ENCODE measurements at regions not wholly inside any gene's neighbourhood (a gene's known extent, or its start where the extent isn't known, plus 50 kb on each side); places are given as distances from the start of the nearest gene placed in this dataset.

GRCh38 chr5:33315189-33315588, 125.6 kb upstream of the TARS1 start:
- Histone ChIP-seq H3K36me3 (no peaks in the 10 kb centered on the region), H3K27me3 (no peaks in the 10 kb centered on the region), H3K4me3 (no peak overlapping the region), H3K9me3 (no peaks in the 10 kb centered on the region), H3K4me1 (no peaks in the 10 kb centered on the region), H3K27ac (no peak overlapping the region)
- no peak for DNase-seq
- intact Hi-C loops (cut with DNase I; ENCODE audit: low total_unique reads) = no loop called here
- 64 to 78% (median 73%) methylated on average over 1 of the region's 1 CpG for WGBS, 5 donors
- TF ChIP-seq CTCF (IDR thresholded peaks at IDR 0.05) (no peak), POLR2A (IDR thresholded peaks at IDR 0.05) (no peak), EP300 (IDR thresholded peaks at IDR 0.05) (no peak), POLR2AphosphoS5 (IDR thresholded peaks at IDR 0.05) (no peak)

- no peaks in the 10 kb centered on the region for H3K36me3 ChIP-seq
- no peak overlapping the region for H3K27ac ChIP-seq
- no peaks in the 10 kb centered on the region for H3K4me1 ChIP-seq
- no peaks in the 10 kb centered on the region for H3K27me3 ChIP-seq
- H3K4me3 ChIP-seq = no peak overlapping the region
- no peaks in the 10 kb centered on the region for H3K9me3 ChIP-seq
- DNase-seq = no peak
- 53 to 86% (median 61%) methylated on average over 1 of the region's 1 CpG for WGBS, 5 donors
- intact Hi-C loops (cut with DNase I; ENCODE audit: low total_unique reads) = no loop called here
- TF ChIP-seq EP300 (IDR thresholded peaks at IDR 0.05) = no peak
- TF ChIP-seq CTCF (IDR thresholded peaks at IDR 0.05) = no peak
- TF ChIP-seq POLR2AphosphoS5 (IDR thresholded peaks at IDR 0.05) = no peak
- no peak for TF ChIP-seq POLR2A (IDR thresholded peaks at IDR 0.05)
Observed at GRCh38 chr5:33316773-33317172, 124.0 kb upstream of the TARS1 start.

GRCh38 chr5:33317271-33317670, 123.5 kb upstream of the TARS1 start:
- no peak for DNase-seq
- intact Hi-C loops (cut with DNase I; ENCODE audit: low total_unique reads) = no loop called here
- Histone ChIP-seq H3K27me3 (no peaks in the 10 kb centered on the region), H3K4me3 (no peak overlapping the region), H3K36me3 (no peaks in the 10 kb centered on the region), H3K27ac (no peak overlapping the region), H3K9me3 (no peaks in the 10 kb centered on the region), H3K4me1 (no peaks in the 10 kb centered on the region)
- TF ChIP-seq POLR2A (IDR thresholded peaks at IDR 0.05) = no peak
- TF ChIP-seq EP300 (IDR thresholded peaks at IDR 0.05) = no peak
- TF ChIP-seq CTCF (IDR thresholded peaks at IDR 0.05) = no peak
- no peak for TF ChIP-seq POLR2AphosphoS5 (IDR thresholded peaks at IDR 0.05)
- 57 to 73% (median 70%) methylated on average over 2 of the region's 2 CpGs for WGBS, 5 donors

- TF ChIP-seq POLR2A (IDR thresholded peaks at IDR 0.05) (no peak), POLR2AphosphoS5 (IDR thresholded peaks at IDR 0.05) (no peak), EP300 (IDR thresholded peaks at IDR 0.05) (no peak), CTCF (IDR thresholded peaks at IDR 0.05) (no peak)
- Histone ChIP-seq H3K27me3 (no peaks in the 10 kb centered on the region), H3K4me3 (no peak overlapping the region), H3K4me1 (no peaks in the 10 kb centered on the region), H3K9me3 (no peaks in the 10 kb centered on the region), H3K36me3 (no peaks in the 10 kb centered on the region), H3K27ac (peak overlapping the region in 1 of 5 donors; percentile 59)
- DNase-seq = no peak
- intact Hi-C loops (cut with DNase I; ENCODE audit: low total_unique reads) = no loop called here
- 63 to 76% (median 74%) methylated on average over 1 of the region's 1 CpG for WGBS, 5 donors
Observed at GRCh38 chr5:33319151-33319550, 121.6 kb upstream of the TARS1 start.

Data from stomach (tissue), 8 donors.